ENCODE measurements at regions not wholly inside any gene's neighbourhood (a gene's known extent, or its start where the extent isn't known, plus 50 kb on each side); places are given as distances from the start of the nearest gene placed in this dataset.

DNA sequence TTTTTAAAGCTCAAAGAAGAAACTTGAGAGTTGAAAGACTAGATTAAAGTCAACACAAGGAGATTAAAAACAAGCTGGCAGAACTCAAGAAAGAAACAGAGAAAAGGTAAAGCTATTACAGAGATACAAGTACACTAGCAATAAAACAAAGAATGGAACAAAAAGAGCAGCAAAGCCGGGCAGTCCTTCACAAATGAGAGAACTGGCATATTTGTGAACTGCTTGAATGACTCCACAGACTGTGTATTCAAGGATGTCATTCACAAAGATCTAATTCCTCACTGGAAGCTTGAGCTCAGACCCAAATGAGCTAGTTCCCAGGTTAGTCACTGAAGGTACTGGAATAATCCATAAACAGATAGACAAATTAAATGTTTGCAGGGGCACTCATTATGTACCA, 318.0 kb downstream of the MYCN start:
- no peak for TF ChIP-seq CBX8 (IDR thresholded peaks at IDR 0.05; ENCODE audit: borderline replicate concordance, low read depth, low read length)
- TF ChIP-seq, protein P1, sequence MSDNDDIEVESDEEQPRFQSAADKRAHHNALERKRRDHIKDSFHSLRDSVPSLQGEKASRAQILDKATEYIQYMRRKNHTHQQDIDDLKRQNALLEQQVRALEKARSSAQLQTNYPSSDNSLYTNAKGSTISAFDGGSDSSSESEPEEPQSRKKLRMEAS (IDR thresholded peaks at IDR 0.05) = no peak
- TF ChIP-seq, protein P2, sequence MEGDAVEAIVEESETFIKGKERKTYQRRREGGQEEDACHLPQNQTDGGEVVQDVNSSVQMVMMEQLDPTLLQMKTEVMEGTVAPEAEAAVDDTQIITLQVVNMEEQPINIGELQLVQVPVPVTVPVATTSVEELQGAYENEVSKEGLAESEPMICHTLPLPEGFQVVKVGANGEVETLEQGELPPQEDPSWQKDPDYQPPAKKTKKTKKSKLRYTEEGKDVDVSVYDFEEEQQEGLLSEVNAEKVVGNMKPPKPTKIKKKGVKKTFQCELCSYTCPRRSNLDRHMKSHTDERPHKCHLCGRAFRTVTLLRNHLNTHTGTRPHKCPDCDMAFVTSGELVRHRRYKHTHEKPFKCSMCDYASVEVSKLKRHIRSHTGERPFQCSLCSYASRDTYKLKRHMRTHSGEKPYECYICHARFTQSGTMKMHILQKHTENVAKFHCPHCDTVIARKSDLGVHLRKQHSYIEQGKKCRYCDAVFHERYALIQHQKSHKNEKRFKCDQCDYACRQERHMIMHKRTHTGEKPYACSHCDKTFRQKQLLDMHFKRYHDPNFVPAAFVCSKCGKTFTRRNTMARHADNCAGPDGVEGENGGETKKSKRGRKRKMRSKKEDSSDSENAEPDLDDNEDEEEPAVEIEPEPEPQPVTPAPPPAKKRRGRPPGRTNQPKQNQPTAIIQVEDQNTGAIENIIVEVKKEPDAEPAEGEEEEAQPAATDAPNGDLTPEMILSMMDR (IDR thresholded peaks at IDR 0.05; ENCODE audit: control extremely low read depth in 1 of 3, insufficient read depth in 1 of 3, low read depth in 1 of 3, low read length in 3 of 3) = no peak
- TF ChIP-seq EGR1 (IDR thresholded peaks at IDR 0.05; ENCODE audit: borderline replicate concordance, low read depth, low read length) = no peak
- TF ChIP-seq SUZ12 (IDR thresholded peaks at IDR 0.05; ENCODE audit: low read length) = no peak
- no peak for TF ChIP-seq POLR2A (IDR thresholded peaks at IDR 0.05; ENCODE audit: control extremely low read depth in 1 of 2, low read depth in 2 of 2, low read length in 2 of 2)
- no peak for TF ChIP-seq TAF1 (IDR thresholded peaks at IDR 0.05; ENCODE audit: low read depth, low read length)

Measured in H1 (cell line).